ENCODE measurements at regions not wholly inside any gene's neighbourhood (a gene's known extent, or its start where the extent isn't known, plus 50 kb on each side); places are given as distances from the start of the nearest gene placed in this dataset.

- no peak overlapping the region for H3K4me3 Mint-ChIP-seq
- H3K4me1 Mint-ChIP-seq, result no peaks in the 10 kb centered on the region
- no peak for DNase-seq (ENCODE audit: low read depth, low spot score)
- no peaks in the 10 kb centered on the region for H3K36me3 Mint-ChIP-seq (ENCODE audit: low read depth)
- H3K27me3 Mint-ChIP-seq (ENCODE audit: low read depth), result peaks cover 4% of the 10 kb centered on the region
- no peaks in the 10 kb centered on the region for H3K9me3 Mint-ChIP-seq
- TF ChIP-seq CTCF (conservative IDR thresholded peaks at IDR 0.05), result no peak
- H3K27ac Mint-ChIP-seq (ENCODE audit: unreplicated experiment), result no peak overlapping the region
These were observed 229.2 kb upstream of the KCNH8 start for GRCh38 chr3:18919158-18919557.

- TF ChIP-seq CTCF (conservative IDR thresholded peaks at IDR 0.05), result no peak
- H3K36me3 Mint-ChIP-seq (ENCODE audit: low read depth), result no peaks in the 10 kb centered on the region
- H3K27me3 Mint-ChIP-seq (ENCODE audit: low read depth), result peaks cover 4% of the 10 kb centered on the region
These were observed 230.4 kb upstream of the KCNH8 start for GRCh38 chr3:18917923-18918322.

GRCh38 chr3:18902081-18902793 is 246.1 kb upstream of the KCNH8 start:
- H3K36me3 Mint-ChIP-seq (ENCODE audit: low read depth), result no peaks in the 10 kb centered on the region
- H3K27me3 Mint-ChIP-seq (ENCODE audit: low read depth), result no peaks in the 10 kb centered on the region
- no peak overlapping the region for H3K27ac Mint-ChIP-seq (ENCODE audit: unreplicated experiment)
- peaks cover 13% of the 10 kb centered on the region for H3K4me1 Mint-ChIP-seq
- no peak for TF ChIP-seq CTCF (conservative IDR thresholded peaks at IDR 0.05)
- no peaks in the 10 kb centered on the region for H3K9me3 Mint-ChIP-seq
- H3K4me3 Mint-ChIP-seq, result no peak overlapping the region
- no peak for DNase-seq (ENCODE audit: low read depth, low spot score)

More at GRCh38 chr3:18917923-18918322, 230.4 kb upstream of the KCNH8 start:
- H3K9me3 Mint-ChIP-seq, result no peaks in the 10 kb centered on the region
- no peak for DNase-seq (ENCODE audit: low read depth, low spot score)
- no peak overlapping the region for H3K4me3 Mint-ChIP-seq
- no peaks in the 10 kb centered on the region for H3K4me1 Mint-ChIP-seq
- H3K27ac Mint-ChIP-seq (ENCODE audit: unreplicated experiment), result no peak overlapping the region

GRCh38 chr3:18901571-18901970 is 246.7 kb upstream of the KCNH8 start:
- Mint-ChIP-seq H3K4me1 (peaks cover 13% of the 10 kb centered on the region), H3K27ac (ENCODE audit: unreplicated experiment) (no peak overlapping the region), H3K9me3 (no peaks in the 10 kb centered on the region), H3K4me3 (no peak overlapping the region), H3K27me3 (ENCODE audit: low read depth) (no peaks in the 10 kb centered on the region), H3K36me3 (ENCODE audit: low read depth) (no peaks in the 10 kb centered on the region)
- no peak for DNase-seq (ENCODE audit: low read depth, low spot score)
- TF ChIP-seq CTCF (conservative IDR thresholded peaks at IDR 0.05), result no peak

GRCh38 chr3:18900994-18901393 is 247.3 kb upstream of the KCNH8 start:
- Mint-ChIP-seq H3K4me1 (peaks cover 13% of the 10 kb centered on the region), H3K27ac (ENCODE audit: unreplicated experiment) (no peak overlapping the region), H3K9me3 (no peaks in the 10 kb centered on the region), H3K4me3 (no peak overlapping the region), H3K27me3 (ENCODE audit: low read depth) (no peaks in the 10 kb centered on the region), H3K36me3 (ENCODE audit: low read depth) (no peaks in the 10 kb centered on the region)
- DNase-seq (ENCODE audit: low read depth, low spot score), result no peak
- TF ChIP-seq CTCF (conservative IDR thresholded peaks at IDR 0.05), result no peak

All from neural crest cell (in vitro differentiated cells).